LNCaP clone FGC (cell line): ENCODE measurements at regions not wholly inside any gene's neighbourhood (a gene's known extent, or its start where the extent isn't known, plus 50 kb on each side); places are given as distances from the start of the nearest gene placed in this dataset.

Experiments
- DNase-seq: peaks from one replicate; pipeline ENCODE4 v3.0.0-alpha.2; 2011; ENCODE audit warnings: low read depth
- H3K4me3 ChIP-seq: 2 replicates; pipeline ENCODE4 v1.5.1; 2011; ENCODE audit warnings: mild to moderate bottlenecking, low read depth, low read length, control low read depth
- CTCF ChIP-seq: IDR thresholded peaks from 2 replicates; pipeline ENCODE4 v1.5.1; 2012; ENCODE audit warnings: mild to moderate bottlenecking; ENCODE audit not compliant: control insufficient read depth, insufficient read depth; ENCODE audit errors: extremely low read depth

GRCh38 chr13:61696676-61697075 is 281.0 kb upstream of the PCDH20 start:
- no peak for DNase-seq
- no peak for TF ChIP-seq CTCF
- H3K4me3 ChIP-seq, result no peak overlapping the region

- DNase-seq, result no peak
- H3K4me3 ChIP-seq, result no peak overlapping the region
- TF ChIP-seq CTCF, result no peak
Observed at GRCh38 chr13:61695147-61695546, 279.5 kb upstream of the PCDH20 start.

GRCh38 chr13:61692691-61693090 is 277.0 kb upstream of the PCDH20 start:
- TF ChIP-seq CTCF, result no peak

GRCh38 chr13:61685682-61686012 is 270.0 kb upstream of the PCDH20 start:
- TF ChIP-seq CTCF, result peak; percentile 71
- no peak overlapping the region for H3K4me3 ChIP-seq
- DNase-seq, result no peak

More at GRCh38 chr13:61692691-61693090, 277.0 kb upstream of the PCDH20 start:
- no peak for DNase-seq
- H3K4me3 ChIP-seq, result no peak overlapping the region

GRCh38 chr13:61684976-61685681 is 269.5 kb upstream of the PCDH20 start:
- H3K4me3 ChIP-seq, result no peak overlapping the region
- no peak for DNase-seq
- TF ChIP-seq CTCF, result no peak

- H3K4me3 ChIP-seq, result no peak overlapping the region
- DNase-seq, result no peak
- TF ChIP-seq CTCF, result no peak
Observed at GRCh38 chr13:61672756-61673155, 257.1 kb upstream of the PCDH20 start.

- DNase-seq, result no peak
- H3K4me3 ChIP-seq, result no peak overlapping the region
- TF ChIP-seq CTCF, result no peak
Observed at GRCh38 chr13:61670384-61671161, 254.9 kb upstream of the PCDH20 start.
